OCI-LY3 (cell line): ENCODE measurements at regions not wholly inside any gene's neighbourhood (a gene's known extent, or its start where the extent isn't known, plus 50 kb on each side); places are given as distances from the start of the nearest gene placed in this dataset.

Source experiments
- H2AFZ ChIP-seq: fragments of 200-600, 300-600 bp; shearing (Covaris generic); 2 replicates; pipeline ENCODE4 v1.6.0; 2014; ENCODE audit warnings: antibody characterized with exemption, low read depth, low read length
- H3K27ac ChIP-seq: fragments of 200-600, 300-600 bp; sonication (generic); 2 replicates; pipeline ENCODE4 v1.5.1; 2014; ENCODE audit warnings: mild to moderate bottlenecking, low read length, moderate library complexity, mixed read lengths
- H3K27me3 ChIP-seq: fragments of 200-600, 300-600 bp; sonication (generic); 2 replicates; pipeline ENCODE4 v1.6.1; 2014; ENCODE audit warnings: low read depth, low read length, mixed read lengths
- H3K36me3 ChIP-seq: fragments of 200-600, 300-600 bp; sonication (generic); replicated peaks from 2 replicates; pipeline ENCODE3; 2014; ENCODE audit warnings: low read depth, low read length, mixed read lengths
- H3K4me1 ChIP-seq: fragments of 300-600, 200-600 bp; sonication (generic); 2 replicates; pipeline ENCODE4 v1.6.1; 2014; ENCODE audit warnings: low read length, mixed read lengths
- H3K4me2 ChIP-seq: fragments of 200-600, 300-600 bp; sonication (generic); 2 replicates; pipeline ENCODE4 v1.6.1; 2014; ENCODE audit warnings: low read length, mixed read lengths
- H3K4me3 ChIP-seq: fragments of 300-600, 200-600 bp; sonication (generic); 2 replicates; pipeline ENCODE4 v1.5.1; 2014; ENCODE audit warnings: antibody characterized with exemption, mild to moderate bottlenecking, low read length, moderate library complexity
- H3K79me2 ChIP-seq: fragments of 300-600, 200-600 bp; shearing (Covaris generic); 2 replicates; pipeline ENCODE4 v1.6.1; 2014; ENCODE audit warnings: mild to moderate bottlenecking, low read length, mixed read lengths
- H3K9ac ChIP-seq: fragments of 300-600, 200-600 bp; shearing (Covaris generic); 2 replicates; pipeline ENCODE4 v1.6.0; 2014; ENCODE audit warnings: mild to moderate bottlenecking, low read length, moderate library complexity
- H3K9me3 ChIP-seq: fragments of 200-600, 300-600 bp; shearing (Covaris generic); 2 replicates; pipeline ENCODE4 v1.6.1; 2014; ENCODE audit warnings: low read length, mixed read lengths; ENCODE audit not compliant: insufficient read depth
- H4K20me1 ChIP-seq: fragments of 200-600, 300-600 bp; sonication (generic); 2 replicates; pipeline ENCODE4 v1.6.1; 2016; ENCODE audit warnings: low read length, mixed read lengths; ENCODE audit not compliant: insufficient read depth
- CTCF ChIP-seq: fragments of 200-600, 300-600 bp; sonication (generic); IDR thresholded peaks from 2 replicates; pipeline ENCODE4 v1.5.1; 2014; ENCODE audit warnings: antibody characterized with exemption, low read length, low read depth
- EZH2phosphoT487 ChIP-seq: fragments of 200-600 bp; shearing (Covaris generic); IDR thresholded peaks from 2 replicates; pipeline ENCODE4 v1.6.1; 2018; ENCODE audit warnings: antibody characterized with exemption, mixed run types, low read depth

- Histone ChIP-seq H3K4me1 (no peaks in the 10 kb centered on the region), H3K9me3 (no peaks in the 10 kb centered on the region), H3K9ac (no peak overlapping the region), H3K4me2 (no peak overlapping the region), H2AFZ (no peak overlapping the region), H4K20me1 (no peaks in the 10 kb centered on the region), H3K27me3 (no peaks in the 10 kb centered on the region), H3K79me2 (no peaks in the 10 kb centered on the region), H3K36me3 (no peaks in the 10 kb centered on the region), H3K27ac (no peak overlapping the region), H3K4me3 (no peak overlapping the region)
- TF ChIP-seq CTCF (no peak), EZH2phosphoT487 (no peak)
Measured at GRCh38 chr2:186009341-186009740, 270.7 kb downstream of the FSIP2 start.

- no peak overlapping the region for H3K4me3 ChIP-seq
- no peaks in the 10 kb centered on the region for H3K9me3 ChIP-seq
- no peak overlapping the region for H3K9ac ChIP-seq
- H3K79me2 ChIP-seq: no peaks in the 10 kb centered on the region
- no peaks in the 10 kb centered on the region for H3K36me3 ChIP-seq
- H4K20me1 ChIP-seq: no peaks in the 10 kb centered on the region
- no peak overlapping the region for H3K27ac ChIP-seq
- no peak overlapping the region for H3K4me2 ChIP-seq
- H2AFZ ChIP-seq: no peak overlapping the region
- no peaks in the 10 kb centered on the region for H3K27me3 ChIP-seq
- H3K4me1 ChIP-seq: peaks cover 7% of the 10 kb centered on the region; the same call in 1 of the 2 replicates
- TF ChIP-seq CTCF (no peak), EZH2phosphoT487 (no peak)
Measured at GRCh38 chr2:186017278-186017677, 278.7 kb downstream of the FSIP2 start.

- no peaks in the 10 kb centered on the region for H3K9me3 ChIP-seq
- H3K27me3 ChIP-seq: no peaks in the 10 kb centered on the region
- H3K9ac ChIP-seq: no peak overlapping the region
- no peak overlapping the region for H2AFZ ChIP-seq
- no peaks in the 10 kb centered on the region for H3K79me2 ChIP-seq
- H4K20me1 ChIP-seq: peaks cover 3% of the 10 kb centered on the region; the same call in 1 of the 2 replicates
- H3K4me3 ChIP-seq: no peak overlapping the region
- no peaks in the 10 kb centered on the region for H3K36me3 ChIP-seq
- no peak overlapping the region for H3K4me2 ChIP-seq
- no peak overlapping the region for H3K27ac ChIP-seq
- TF ChIP-seq EZH2phosphoT487: no peak
- peaks cover 11% of the 10 kb centered on the region for H3K4me1 ChIP-seq
Measured at GRCh38 chr2:186024921-186025320, 286.3 kb downstream of the FSIP2 start.

GRCh38 chr2:186027922-186028321, 289.3 kb downstream of the FSIP2 start:
- Histone ChIP-seq H3K4me1 (peaks cover 26% of the 10 kb centered on the region), H2AFZ (no peak overlapping the region), H4K20me1 (peaks cover 3% of the 10 kb centered on the region; the same call in 1 of the 2 replicates), H3K9me3 (no peaks in the 10 kb centered on the region), H3K27ac (no peak overlapping the region), H3K36me3 (no peaks in the 10 kb centered on the region), H3K27me3 (no peaks in the 10 kb centered on the region), H3K4me2 (peak overlapping the region; percentile 13), H3K79me2 (no peaks in the 10 kb centered on the region), H3K4me3 (no peak overlapping the region), H3K9ac (no peak overlapping the region)
- TF ChIP-seq CTCF: no peak
- TF ChIP-seq EZH2phosphoT487: no peak

GRCh38 chr2:186031229-186031628, 292.6 kb downstream of the FSIP2 start:
- peaks cover 3% of the 10 kb centered on the region; the same call in 1 of the 2 replicates for H4K20me1 ChIP-seq
- no peaks in the 10 kb centered on the region for H3K27me3 ChIP-seq
- H3K9ac ChIP-seq: no peak overlapping the region
- no peaks in the 10 kb centered on the region for H3K36me3 ChIP-seq
- no peak overlapping the region for H3K27ac ChIP-seq
- no peak overlapping the region for H3K4me2 ChIP-seq
- H3K79me2 ChIP-seq: no peaks in the 10 kb centered on the region
- H2AFZ ChIP-seq: no peak overlapping the region
- no peak overlapping the region for H3K4me3 ChIP-seq
- no peak for TF ChIP-seq CTCF
- TF ChIP-seq EZH2phosphoT487: no peak
- H3K4me1 ChIP-seq: peaks cover 26% of the 10 kb centered on the region
- H3K9me3 ChIP-seq: no peaks in the 10 kb centered on the region
